ENCODE measurements at regions not wholly inside any gene's neighbourhood (a gene's known extent, or its start where the extent isn't known, plus 50 kb on each side); places are given as distances from the start of the nearest gene placed in this dataset.

DNA sequence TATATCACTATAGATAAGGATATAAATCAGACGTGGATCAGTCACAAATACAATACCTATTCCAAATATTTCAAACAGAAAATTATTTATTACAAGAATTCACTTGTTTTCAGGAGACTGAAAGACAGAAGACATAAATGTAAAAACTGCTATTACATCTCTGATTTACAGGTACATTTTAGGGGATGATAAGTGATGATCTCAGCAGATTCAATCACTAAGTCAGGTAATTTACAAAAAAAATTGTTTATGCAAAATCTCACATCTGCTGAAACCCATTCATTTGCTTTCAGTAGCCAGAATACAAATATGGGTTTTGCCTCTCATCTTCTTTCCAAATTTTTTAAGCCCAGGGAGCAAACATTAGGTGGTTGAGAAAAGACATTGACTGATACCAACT, 1648.4 kb upstream of the RAG2 start:
- no peak for DNase-seq (ENCODE audit: low read depth in 1 of 2, low spot score in 1 of 2)
- H3K27me3 ChIP-seq, result no peaks in the 10 kb centered on the region
- no peak overlapping the region for H3K27ac ChIP-seq
- no peaks in the 10 kb centered on the region for H3K36me3 ChIP-seq
- no peaks in the 10 kb centered on the region for H3K9me3 ChIP-seq (ENCODE audit: low read depth)
- H3K4me3 ChIP-seq, result no peak overlapping the region
- TF ChIP-seq, protein P1, sequence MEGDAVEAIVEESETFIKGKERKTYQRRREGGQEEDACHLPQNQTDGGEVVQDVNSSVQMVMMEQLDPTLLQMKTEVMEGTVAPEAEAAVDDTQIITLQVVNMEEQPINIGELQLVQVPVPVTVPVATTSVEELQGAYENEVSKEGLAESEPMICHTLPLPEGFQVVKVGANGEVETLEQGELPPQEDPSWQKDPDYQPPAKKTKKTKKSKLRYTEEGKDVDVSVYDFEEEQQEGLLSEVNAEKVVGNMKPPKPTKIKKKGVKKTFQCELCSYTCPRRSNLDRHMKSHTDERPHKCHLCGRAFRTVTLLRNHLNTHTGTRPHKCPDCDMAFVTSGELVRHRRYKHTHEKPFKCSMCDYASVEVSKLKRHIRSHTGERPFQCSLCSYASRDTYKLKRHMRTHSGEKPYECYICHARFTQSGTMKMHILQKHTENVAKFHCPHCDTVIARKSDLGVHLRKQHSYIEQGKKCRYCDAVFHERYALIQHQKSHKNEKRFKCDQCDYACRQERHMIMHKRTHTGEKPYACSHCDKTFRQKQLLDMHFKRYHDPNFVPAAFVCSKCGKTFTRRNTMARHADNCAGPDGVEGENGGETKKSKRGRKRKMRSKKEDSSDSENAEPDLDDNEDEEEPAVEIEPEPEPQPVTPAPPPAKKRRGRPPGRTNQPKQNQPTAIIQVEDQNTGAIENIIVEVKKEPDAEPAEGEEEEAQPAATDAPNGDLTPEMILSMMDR (IDR thresholded peaks at IDR 0.05; ENCODE audit: low read depth, low read length), result no peak
- no peaks in the 10 kb centered on the region for H3K4me1 ChIP-seq (ENCODE audit: low read depth)

DNA sequence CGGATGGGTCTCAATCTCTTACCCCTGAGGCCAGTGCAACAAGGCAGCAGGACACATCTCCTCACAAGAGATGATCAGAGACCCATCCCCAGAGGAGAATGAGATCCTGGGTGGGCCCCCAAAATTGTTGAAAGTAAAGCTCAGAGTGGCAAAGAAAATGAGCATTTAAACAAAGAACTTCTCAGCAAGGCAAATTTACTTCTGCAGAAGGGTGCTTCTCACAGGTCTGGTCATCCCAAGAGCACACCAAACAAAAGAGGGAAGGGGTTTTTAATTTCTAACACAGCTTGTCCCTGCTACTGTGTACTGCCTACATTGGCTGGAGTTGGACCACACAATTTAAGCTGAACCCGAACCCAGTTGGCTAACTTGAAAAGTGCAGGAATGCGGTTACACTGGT, 1628.6 kb upstream of the RAG2 start:
- Histone ChIP-seq H3K36me3 (no peaks in the 10 kb centered on the region), H3K27me3 (no peaks in the 10 kb centered on the region), H3K4me3 (no peak overlapping the region), H3K27ac (no peak overlapping the region), H3K4me1 (ENCODE audit: low read depth) (no peaks in the 10 kb centered on the region), H3K9me3 (ENCODE audit: low read depth) (no peaks in the 10 kb centered on the region)
- TF ChIP-seq, protein P1 (IDR thresholded peaks at IDR 0.05; ENCODE audit: low read depth, low read length), result no peak
- DNase-seq (ENCODE audit: low read depth in 1 of 2, low spot score in 1 of 2), result peak in 1 of 2 donors; percentile 1

DNA sequence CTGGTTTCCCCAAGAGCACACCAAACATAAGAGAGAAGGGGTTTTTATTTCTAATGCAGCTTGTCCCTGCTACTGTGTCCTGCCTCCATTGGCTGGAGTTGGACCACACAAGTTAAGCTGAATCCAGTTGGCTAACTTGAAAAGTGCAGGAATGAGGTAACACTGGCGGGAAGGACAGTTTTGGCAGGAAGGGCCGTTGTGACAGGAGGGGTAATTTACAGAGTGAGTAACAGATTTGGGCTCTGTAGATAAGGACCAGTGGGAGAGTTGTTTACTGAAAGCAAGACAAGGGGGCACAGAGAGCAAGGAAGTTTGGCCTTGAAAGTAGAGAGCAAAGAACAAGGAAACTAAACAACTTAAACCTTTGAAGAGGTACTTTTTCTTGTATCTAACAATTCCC, 1623.3 kb upstream of the RAG2 start:
- Histone ChIP-seq H3K36me3 (no peaks in the 10 kb centered on the region), H3K4me1 (ENCODE audit: low read depth) (no peaks in the 10 kb centered on the region), H3K27me3 (no peaks in the 10 kb centered on the region), H3K4me3 (no peak overlapping the region), H3K9me3 (ENCODE audit: low read depth) (no peaks in the 10 kb centered on the region), H3K27ac (no peak overlapping the region)
- TF ChIP-seq, protein P1 (IDR thresholded peaks at IDR 0.05; ENCODE audit: low read depth, low read length), result no peak
- DNase-seq (ENCODE audit: low read depth in 1 of 2, low spot score in 1 of 2), result no peak

DNA sequence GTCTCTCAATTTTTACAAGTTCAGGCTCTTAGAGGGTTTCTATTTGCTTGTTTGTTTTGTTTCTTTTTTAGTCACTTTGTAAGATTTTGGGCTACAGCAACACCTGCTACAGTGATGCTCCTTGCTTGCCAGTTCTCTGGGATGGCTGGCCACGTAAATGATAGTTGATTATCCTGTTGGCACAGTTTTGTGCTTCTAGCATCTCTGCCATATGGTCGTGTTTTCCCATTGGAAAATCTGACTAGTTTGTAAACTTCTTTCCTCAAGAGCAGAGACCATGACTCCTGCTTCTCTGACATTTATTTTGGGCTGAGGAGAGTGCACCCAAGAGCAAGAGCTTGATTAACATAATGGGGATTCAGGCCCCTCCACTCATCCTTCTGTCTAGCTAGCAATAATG, 1621.6 kb upstream of the RAG2 start:
- no peaks in the 10 kb centered on the region for H3K9me3 ChIP-seq (ENCODE audit: low read depth)
- TF ChIP-seq, protein P1 (IDR thresholded peaks at IDR 0.05; ENCODE audit: low read depth, low read length), result no peak
- no peak overlapping the region for H3K4me3 ChIP-seq
- no peaks in the 10 kb centered on the region for H3K36me3 ChIP-seq
- DNase-seq (ENCODE audit: low read depth in 1 of 2, low spot score in 1 of 2), result no peak
- H3K4me1 ChIP-seq (ENCODE audit: low read depth), result no peaks in the 10 kb centered on the region
- no peak overlapping the region for H3K27ac ChIP-seq
- no peaks in the 10 kb centered on the region for H3K27me3 ChIP-seq

DNA sequence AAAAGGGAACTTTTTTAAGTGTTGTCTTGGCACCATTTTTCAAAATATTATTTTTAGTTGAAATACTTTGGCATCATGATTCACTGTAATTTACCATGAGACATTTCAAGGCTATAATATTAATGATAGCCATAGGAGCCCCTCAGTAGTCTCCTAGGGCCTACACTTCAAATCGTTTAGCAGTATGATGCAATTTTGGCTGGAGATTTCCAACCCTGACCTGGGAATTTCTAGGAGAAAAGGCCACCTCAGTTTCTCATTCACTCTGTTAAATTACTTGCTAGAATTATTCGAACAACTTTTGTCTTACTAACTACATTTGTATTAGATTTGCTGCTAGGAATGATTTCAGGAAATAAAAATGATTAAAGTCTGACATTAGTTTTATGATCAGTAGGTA, 1610.9 kb upstream of the RAG2 start:
- no peaks in the 10 kb centered on the region for H3K9me3 ChIP-seq (ENCODE audit: low read depth)
- no peak for DNase-seq (ENCODE audit: low read depth in 1 of 2, low spot score in 1 of 2)
- H3K4me1 ChIP-seq (ENCODE audit: low read depth), result no peaks in the 10 kb centered on the region
- H3K4me3 ChIP-seq, result no peak overlapping the region
- TF ChIP-seq, protein P1 (IDR thresholded peaks at IDR 0.05; ENCODE audit: low read depth, low read length), result no peak
- no peak overlapping the region for H3K27ac ChIP-seq
- H3K36me3 ChIP-seq, result no peaks in the 10 kb centered on the region
- H3K27me3 ChIP-seq, result no peaks in the 10 kb centered on the region

DNA sequence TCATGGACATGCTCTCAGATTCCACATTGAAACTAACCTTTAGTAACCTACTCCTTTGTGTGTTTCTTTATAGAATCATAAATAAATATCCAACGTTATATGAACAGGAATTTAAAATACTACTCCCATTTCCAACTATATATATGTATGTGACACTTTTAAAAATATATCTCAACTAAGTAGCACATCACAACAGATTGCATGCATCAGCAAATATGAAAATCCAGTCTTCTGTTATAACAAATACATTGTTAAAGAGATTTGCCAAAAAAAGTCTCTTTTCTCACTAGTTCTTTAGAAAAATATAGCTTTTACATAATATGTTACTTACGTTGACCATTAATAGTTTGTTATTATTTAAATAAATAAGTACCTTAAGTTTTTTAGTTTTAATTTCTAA, 1608.6 kb upstream of the RAG2 start:
- Histone ChIP-seq H3K9me3 (ENCODE audit: low read depth) (no peaks in the 10 kb centered on the region), H3K4me1 (ENCODE audit: low read depth) (no peaks in the 10 kb centered on the region), H3K27me3 (no peaks in the 10 kb centered on the region), H3K36me3 (no peaks in the 10 kb centered on the region), H3K4me3 (no peak overlapping the region), H3K27ac (no peak overlapping the region)
- DNase-seq (ENCODE audit: low read depth in 1 of 2, low spot score in 1 of 2), result no peak
- TF ChIP-seq, protein P1 (IDR thresholded peaks at IDR 0.05; ENCODE audit: low read depth, low read length), result no peak
